OCI-LY3 (cell line): ENCODE measurements at regions not wholly inside any gene's neighbourhood (a gene's known extent, or its start where the extent isn't known, plus 50 kb on each side); places are given as distances from the start of the nearest gene placed in this dataset.

Source experiments
- H2AFZ ChIP-seq: fragments of 200-600, 300-600 bp; shearing (Covaris generic); 2 replicates; pipeline ENCODE4 v1.6.0; 2014; ENCODE audit warnings: antibody characterized with exemption, low read depth, low read length
- H3K27ac ChIP-seq: fragments of 200-600, 300-600 bp; sonication (generic); 2 replicates; pipeline ENCODE4 v1.5.1; 2014; ENCODE audit warnings: mild to moderate bottlenecking, low read length, moderate library complexity, mixed read lengths
- H3K27me3 ChIP-seq: fragments of 200-600, 300-600 bp; sonication (generic); 2 replicates; pipeline ENCODE4 v1.6.1; 2014; ENCODE audit warnings: low read depth, low read length, mixed read lengths
- H3K36me3 ChIP-seq: fragments of 200-600, 300-600 bp; sonication (generic); replicated peaks from 2 replicates; pipeline ENCODE3; 2014; ENCODE audit warnings: low read depth, low read length, mixed read lengths
- H3K4me1 ChIP-seq: fragments of 300-600, 200-600 bp; sonication (generic); 2 replicates; pipeline ENCODE4 v1.6.1; 2014; ENCODE audit warnings: low read length, mixed read lengths
- H3K4me2 ChIP-seq: fragments of 200-600, 300-600 bp; sonication (generic); 2 replicates; pipeline ENCODE4 v1.6.1; 2014; ENCODE audit warnings: low read length, mixed read lengths
- H3K4me3 ChIP-seq: fragments of 300-600, 200-600 bp; sonication (generic); 2 replicates; pipeline ENCODE4 v1.5.1; 2014; ENCODE audit warnings: antibody characterized with exemption, mild to moderate bottlenecking, low read length, moderate library complexity
- H3K79me2 ChIP-seq: fragments of 300-600, 200-600 bp; shearing (Covaris generic); 2 replicates; pipeline ENCODE4 v1.6.1; 2014; ENCODE audit warnings: mild to moderate bottlenecking, low read length, mixed read lengths
- H3K9ac ChIP-seq: fragments of 300-600, 200-600 bp; shearing (Covaris generic); 2 replicates; pipeline ENCODE4 v1.6.0; 2014; ENCODE audit warnings: mild to moderate bottlenecking, low read length, moderate library complexity
- H3K9me3 ChIP-seq: fragments of 200-600, 300-600 bp; shearing (Covaris generic); 2 replicates; pipeline ENCODE4 v1.6.1; 2014; ENCODE audit warnings: low read length, mixed read lengths; ENCODE audit not compliant: insufficient read depth
- H4K20me1 ChIP-seq: fragments of 200-600, 300-600 bp; sonication (generic); 2 replicates; pipeline ENCODE4 v1.6.1; 2016; ENCODE audit warnings: low read length, mixed read lengths; ENCODE audit not compliant: insufficient read depth
- EZH2phosphoT487 ChIP-seq: fragments of 200-600 bp; shearing (Covaris generic); IDR thresholded peaks from 2 replicates; pipeline ENCODE4 v1.6.1; 2018; ENCODE audit warnings: antibody characterized with exemption, mixed run types, low read depth
- TF ChIP-seq, protein P1 (sequence below): fragments of 200-600, 300-600 bp; sonication (generic); IDR thresholded peaks from 2 replicates; pipeline ENCODE4 v1.5.1; 2014; ENCODE audit warnings: antibody characterized with exemption, low read length, low read depth

DNA sequence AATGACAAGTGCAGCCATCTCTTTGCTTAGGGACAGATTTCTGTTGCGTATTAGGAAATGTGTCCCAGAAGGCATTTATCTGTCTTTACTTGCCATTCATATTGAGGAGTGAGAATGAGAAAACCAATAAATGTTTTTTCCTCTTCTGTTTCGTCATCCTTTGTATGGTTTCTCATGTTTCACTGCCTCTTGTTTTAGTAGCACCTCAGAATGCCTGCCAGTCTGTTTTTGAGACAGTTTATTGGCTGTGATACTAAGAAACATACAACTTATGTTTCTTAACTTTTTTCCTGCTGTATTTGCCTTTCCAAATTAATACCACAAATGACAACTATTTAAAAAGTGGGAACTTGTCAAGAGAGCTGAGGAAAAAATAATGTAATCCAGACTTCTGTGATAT, 390.2 kb upstream of the GOLIM4 start:
- no peak for TF ChIP-seq EZH2phosphoT487
- TF ChIP-seq, protein P1, sequence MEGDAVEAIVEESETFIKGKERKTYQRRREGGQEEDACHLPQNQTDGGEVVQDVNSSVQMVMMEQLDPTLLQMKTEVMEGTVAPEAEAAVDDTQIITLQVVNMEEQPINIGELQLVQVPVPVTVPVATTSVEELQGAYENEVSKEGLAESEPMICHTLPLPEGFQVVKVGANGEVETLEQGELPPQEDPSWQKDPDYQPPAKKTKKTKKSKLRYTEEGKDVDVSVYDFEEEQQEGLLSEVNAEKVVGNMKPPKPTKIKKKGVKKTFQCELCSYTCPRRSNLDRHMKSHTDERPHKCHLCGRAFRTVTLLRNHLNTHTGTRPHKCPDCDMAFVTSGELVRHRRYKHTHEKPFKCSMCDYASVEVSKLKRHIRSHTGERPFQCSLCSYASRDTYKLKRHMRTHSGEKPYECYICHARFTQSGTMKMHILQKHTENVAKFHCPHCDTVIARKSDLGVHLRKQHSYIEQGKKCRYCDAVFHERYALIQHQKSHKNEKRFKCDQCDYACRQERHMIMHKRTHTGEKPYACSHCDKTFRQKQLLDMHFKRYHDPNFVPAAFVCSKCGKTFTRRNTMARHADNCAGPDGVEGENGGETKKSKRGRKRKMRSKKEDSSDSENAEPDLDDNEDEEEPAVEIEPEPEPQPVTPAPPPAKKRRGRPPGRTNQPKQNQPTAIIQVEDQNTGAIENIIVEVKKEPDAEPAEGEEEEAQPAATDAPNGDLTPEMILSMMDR, result no peak
- no peaks in the 10 kb centered on the region for H3K9me3 ChIP-seq
- H3K79me2 ChIP-seq, result no peaks in the 10 kb centered on the region
- no peak overlapping the region for H3K4me3 ChIP-seq
- no peaks in the 10 kb centered on the region for H3K36me3 ChIP-seq
- no peak overlapping the region for H3K4me2 ChIP-seq
- no peak overlapping the region for H2AFZ ChIP-seq
- no peaks in the 10 kb centered on the region for H4K20me1 ChIP-seq
- H3K4me1 ChIP-seq, result peaks cover 9% of the 10 kb centered on the region
- H3K27ac ChIP-seq, result no peak overlapping the region
- no peak overlapping the region for H3K9ac ChIP-seq
- no peaks in the 10 kb centered on the region for H3K27me3 ChIP-seq

GRCh38 chr3:168476360-168476980, 380.7 kb upstream of the GOLIM4 start:
- peak overlapping the region; percentile 83 for H3K4me2 ChIP-seq
- no peaks in the 10 kb centered on the region for H3K79me2 ChIP-seq
- peaks cover 22% of the 10 kb centered on the region for H3K4me1 ChIP-seq
- H3K27me3 ChIP-seq, result no peaks in the 10 kb centered on the region
- peak overlapping the region; percentile 40 for H3K9ac ChIP-seq
- no peak for TF ChIP-seq EZH2phosphoT487
- TF ChIP-seq, protein P1, result no peak
- peak overlapping the region; percentile 72 for H3K4me3 ChIP-seq
- H2AFZ ChIP-seq, result peak overlapping the region; percentile 77
- H4K20me1 ChIP-seq, result no peaks in the 10 kb centered on the region
- no peaks in the 10 kb centered on the region for H3K36me3 ChIP-seq
- no peak overlapping the region for H3K27ac ChIP-seq
- H3K9me3 ChIP-seq, result no peaks in the 10 kb centered on the region

- Histone ChIP-seq H3K36me3 (no peaks in the 10 kb centered on the region), H3K4me3 (peak overlapping the region; percentile 72; the same call in 1 of the 2 replicates), H4K20me1 (no peaks in the 10 kb centered on the region), H2AFZ (peak overlapping the region; percentile 77; the same call in 1 of the 2 replicates), H3K27me3 (no peaks in the 10 kb centered on the region), H3K4me1 (peaks cover 22% of the 10 kb centered on the region), H3K9ac (peak overlapping the region; percentile 40), H3K79me2 (no peaks in the 10 kb centered on the region), H3K9me3 (no peaks in the 10 kb centered on the region), H3K4me2 (peak overlapping the region; percentile 83), H3K27ac (no peak overlapping the region)
- no peak for TF ChIP-seq EZH2phosphoT487
- TF ChIP-seq, protein P1, result no peak
These were observed 380.0 kb upstream of the GOLIM4 start for GRCh38 chr3:168475704-168476103.

DNA sequence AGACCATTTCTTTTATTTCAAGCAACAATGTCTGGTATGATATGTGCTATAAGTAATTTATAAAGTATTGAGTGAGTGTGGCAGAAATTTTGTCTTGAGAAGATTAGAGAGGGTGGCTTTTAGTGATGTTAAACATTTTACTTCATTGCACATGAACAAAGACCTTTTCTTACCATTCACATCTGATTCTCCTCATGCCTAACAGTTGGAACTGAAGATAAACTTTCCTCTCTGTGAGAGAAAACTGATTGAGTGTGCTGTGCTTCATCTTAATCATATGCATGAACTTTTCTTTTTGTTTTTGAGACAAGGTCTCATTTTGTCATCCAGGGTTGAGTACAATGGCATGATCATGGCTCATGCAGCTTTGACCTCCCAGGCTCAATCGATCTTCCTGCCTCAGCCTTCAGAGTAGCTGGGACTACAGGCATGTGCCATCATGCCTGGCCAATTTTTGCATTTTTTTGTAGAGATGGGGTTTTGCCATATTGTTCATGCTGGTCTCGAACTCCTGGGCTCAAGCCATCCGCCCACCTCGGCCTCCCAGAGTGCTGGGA, 377.7 kb upstream of the GOLIM4 start:
- TF ChIP-seq EZH2phosphoT487, result no peak
- TF ChIP-seq, protein P1, result no peak

More for the DNA sequence above, 377.7 kb upstream of the GOLIM4 start:
- no peak overlapping the region for H3K4me2 ChIP-seq
- peaks cover 22% of the 10 kb centered on the region for H3K4me1 ChIP-seq
- H3K27ac ChIP-seq, result no peak overlapping the region
- no peaks in the 10 kb centered on the region for H3K79me2 ChIP-seq
- H3K9ac ChIP-seq, result no peak overlapping the region
- no peaks in the 10 kb centered on the region for H3K9me3 ChIP-seq
- H3K4me3 ChIP-seq, result no peak overlapping the region
- no peaks in the 10 kb centered on the region for H3K27me3 ChIP-seq
- no peaks in the 10 kb centered on the region for H3K36me3 ChIP-seq
- H2AFZ ChIP-seq, result no peak overlapping the region
- H4K20me1 ChIP-seq, result no peaks in the 10 kb centered on the region
